ENCODE measurements at regions not wholly inside any gene's neighbourhood (a gene's known extent, or its start where the extent isn't known, plus 50 kb on each side); places are given as distances from the start of the nearest gene placed in this dataset.
"Not testable (repeated sequence)": the region's sequence is repeated elsewhere in the genome, so short reads cannot be mapped to it uniquely, and the experiment has no call there.

- no peak for DNase-seq (ENCODE audit: low read depth in 3 of 3, low spot score in 2 of 3)
Observed at GRCh38 chr6:67811239-67812037, 823.6 kb upstream of the ADGRB3 start.

DNA sequence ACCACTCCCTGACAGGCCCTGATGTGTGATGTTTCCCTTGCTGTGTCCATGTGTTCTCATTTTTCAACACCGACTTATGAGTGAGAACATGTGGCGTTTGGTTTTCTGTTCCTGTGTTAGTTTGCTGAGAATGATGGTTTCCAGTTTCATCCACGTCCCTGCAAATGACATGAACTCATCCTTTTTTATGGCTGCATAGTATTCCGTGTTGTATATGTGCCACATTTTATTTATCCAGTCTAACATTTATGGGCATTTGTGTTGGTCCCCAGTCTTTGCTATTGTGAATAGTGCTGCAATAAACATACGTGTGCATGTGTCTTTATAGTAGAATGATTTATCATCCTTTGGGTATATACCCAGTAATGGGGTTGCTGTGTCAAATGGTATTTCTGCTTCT, 830.3 kb upstream of the ADGRB3 start:
- DNase-seq (ENCODE audit: low read depth in 3 of 3, low spot score in 2 of 3) = not testable (repeated sequence)

- peak in 1 of 3 donors; percentile 10 for DNase-seq (ENCODE audit: low read depth in 3 of 3, low spot score in 2 of 3)
Observed at GRCh38 chr6:67802771-67803170, 832.3 kb upstream of the ADGRB3 start.

DNA sequence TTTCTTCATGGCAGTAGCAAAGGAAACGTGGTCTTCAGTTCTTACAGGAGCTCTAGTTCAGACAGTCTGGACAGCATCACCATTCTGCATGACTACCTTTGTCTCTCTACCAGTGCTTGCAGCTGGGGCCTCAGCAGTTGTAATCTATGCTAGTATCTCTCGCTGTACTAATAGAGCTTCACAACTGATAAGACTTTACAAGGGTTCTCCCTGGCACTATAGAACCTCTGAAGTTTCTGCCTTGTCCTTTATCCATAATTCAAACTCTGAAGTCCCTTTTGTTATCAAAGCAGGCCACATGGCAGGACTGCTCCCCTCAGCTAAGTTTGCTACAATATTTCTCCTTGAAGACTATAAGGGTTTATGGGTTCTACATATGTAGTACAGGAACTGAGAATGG, 842.1 kb upstream of the ADGRB3 start:
- DNase-seq (ENCODE audit: low read depth in 3 of 3, low spot score in 2 of 3) = no peak

GRCh38 chr6:67790569-67790968, 844.5 kb upstream of the ADGRB3 start:
- no peak for DNase-seq (ENCODE audit: low read depth in 3 of 3, low spot score in 2 of 3)

DNA sequence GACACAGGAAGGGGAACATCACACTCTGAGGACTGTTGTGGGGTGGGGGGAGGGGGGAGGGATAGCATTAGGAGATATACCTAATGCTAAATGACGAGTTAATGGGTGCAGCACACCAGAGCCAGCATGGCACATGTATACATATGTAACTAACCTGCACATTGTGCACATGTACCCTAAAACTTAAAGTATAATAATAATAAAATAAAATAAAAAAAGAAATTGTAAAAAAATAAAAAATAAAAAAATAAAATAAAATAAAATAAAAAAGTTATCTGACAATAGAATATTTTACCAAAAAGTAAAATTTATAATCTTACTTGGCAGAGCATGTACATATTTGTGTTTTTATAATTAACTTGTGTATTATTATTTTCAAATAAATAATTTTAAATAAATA, 848.0 kb upstream of the ADGRB3 start:
- DNase-seq (ENCODE audit: low read depth in 3 of 3, low spot score in 2 of 3) = not testable (repeated sequence)

DNA sequence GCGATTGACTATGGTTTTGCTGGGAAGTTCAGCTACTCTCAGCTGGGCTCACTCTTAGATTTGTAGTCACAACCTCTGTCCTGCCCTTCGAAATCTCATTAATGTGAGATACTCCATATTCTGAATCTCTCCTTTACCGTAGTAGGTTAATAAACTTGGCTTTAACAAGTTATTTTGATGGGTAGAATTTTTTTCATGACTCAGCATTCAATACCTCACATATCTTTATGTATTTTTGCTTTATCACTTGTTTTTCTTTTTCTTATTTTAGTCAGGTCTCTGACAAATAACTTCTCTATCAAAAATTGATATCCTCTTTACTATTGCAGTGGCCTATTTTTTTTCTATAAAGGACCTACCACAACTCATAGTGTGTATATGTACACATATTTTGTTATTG, 855.2 kb upstream of the ADGRB3 start:
- no peak for DNase-seq (ENCODE audit: low read depth in 3 of 3, low spot score in 2 of 3)

GRCh38 chr6:67775333-67775732, 859.7 kb upstream of the ADGRB3 start:
- DNase-seq (ENCODE audit: low read depth in 3 of 3, low spot score in 2 of 3) = no peak

GRCh38 chr6:67768972-67769371, 866.1 kb upstream of the ADGRB3 start:
- DNase-seq (ENCODE audit: low read depth in 3 of 3, low spot score in 2 of 3) = no peak

DNA sequence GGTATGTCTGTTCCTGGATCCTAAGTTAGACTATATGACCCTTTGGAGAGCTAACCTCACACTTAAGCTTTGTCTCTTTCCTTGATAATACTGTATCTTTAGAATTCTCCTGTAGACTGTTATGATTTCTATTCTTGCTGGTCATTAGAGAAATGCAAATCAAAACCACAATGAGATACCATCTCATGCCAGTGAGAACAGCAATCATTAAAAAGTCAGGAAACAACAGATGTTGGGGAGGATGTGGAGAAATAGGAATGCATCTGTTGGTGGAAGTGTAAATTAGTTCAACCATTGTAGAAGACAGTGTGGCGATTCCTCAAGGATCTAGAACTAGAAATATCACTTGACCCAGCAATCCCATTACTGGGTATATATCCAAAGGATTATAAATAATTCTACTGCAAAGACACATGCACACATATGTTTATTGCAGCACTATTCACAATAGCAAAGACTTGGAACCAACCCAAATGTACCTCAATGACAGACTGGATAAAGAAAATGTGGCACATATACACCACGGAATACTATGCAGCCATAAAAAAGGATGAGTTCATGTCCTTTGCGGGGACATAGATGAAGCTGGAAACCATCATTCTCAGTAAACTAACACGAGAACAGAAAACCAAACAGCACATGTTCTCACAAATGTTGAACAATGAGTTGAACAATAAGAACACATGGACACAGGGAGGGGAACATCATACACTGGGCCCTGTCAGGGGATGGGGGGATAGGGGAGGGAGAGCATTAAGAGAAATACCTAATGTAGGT, 867.8 kb upstream of the ADGRB3 start:
- not testable (repeated sequence) for DNase-seq (ENCODE audit: low read depth in 3 of 3, low spot score in 2 of 3)

- DNase-seq (ENCODE audit: low read depth in 3 of 3, low spot score in 2 of 3) = no peak
Observed at GRCh38 chr6:67766057-67766456, 869.0 kb upstream of the ADGRB3 start.

DNA sequence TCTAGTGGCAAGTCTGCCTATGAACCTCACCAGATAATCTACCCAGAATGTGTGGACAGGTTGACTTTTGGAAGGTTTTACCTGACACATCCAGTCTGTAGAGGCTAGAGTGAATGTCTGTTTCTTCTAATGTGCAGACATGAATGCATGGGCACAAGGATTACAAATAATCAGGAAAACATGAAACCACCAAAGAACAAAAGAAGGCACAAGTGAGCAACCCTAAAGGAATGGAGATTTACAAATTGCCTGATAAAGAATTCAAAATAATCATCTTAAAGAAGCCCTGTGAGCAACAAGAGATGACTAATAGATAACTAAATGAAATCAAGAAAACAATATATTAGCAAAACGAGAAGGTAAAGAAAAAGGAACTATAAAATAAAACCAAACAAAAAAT, 876.1 kb upstream of the ADGRB3 start:
- DNase-seq (ENCODE audit: low read depth in 3 of 3, low spot score in 2 of 3) = no peak

DNA sequence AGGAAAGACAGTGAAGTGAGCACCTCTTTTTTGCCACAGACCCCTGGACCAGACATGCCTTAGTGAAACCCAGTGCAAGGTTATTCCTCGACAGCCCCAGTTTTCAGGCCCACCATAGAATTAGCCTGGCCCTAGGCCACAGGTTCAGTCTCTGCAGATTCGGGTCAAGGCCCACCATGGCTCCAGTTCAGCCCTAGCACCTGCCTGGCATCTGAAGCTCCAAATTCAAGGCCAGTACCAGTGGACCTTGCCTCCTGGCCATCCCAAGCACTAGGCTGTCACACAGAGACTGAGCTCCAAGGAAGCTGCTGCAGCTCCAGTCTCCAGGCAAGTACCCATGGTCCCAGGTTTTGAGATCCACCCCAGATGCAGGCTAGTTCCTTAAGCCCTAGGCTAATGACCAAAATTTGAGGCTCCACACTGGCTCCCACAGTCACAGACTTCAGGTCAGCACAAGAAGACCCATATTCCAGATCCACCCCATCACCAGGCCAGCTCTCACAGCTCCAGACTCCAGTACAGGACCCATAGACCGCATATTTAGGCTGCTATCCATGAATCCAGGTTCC, 877.5 kb upstream of the ADGRB3 start:
- no peak for DNase-seq (ENCODE audit: low read depth in 3 of 3, low spot score in 2 of 3)

- DNase-seq (ENCODE audit: low read depth in 3 of 3, low spot score in 2 of 3) = no peak
Observed at GRCh38 chr6:67748521-67748920, 886.6 kb upstream of the ADGRB3 start.

- DNase-seq (ENCODE audit: low read depth in 3 of 3, low spot score in 2 of 3) = no peak
Observed at GRCh38 chr6:67736816-67737215, 898.3 kb upstream of the ADGRB3 start.

DNA sequence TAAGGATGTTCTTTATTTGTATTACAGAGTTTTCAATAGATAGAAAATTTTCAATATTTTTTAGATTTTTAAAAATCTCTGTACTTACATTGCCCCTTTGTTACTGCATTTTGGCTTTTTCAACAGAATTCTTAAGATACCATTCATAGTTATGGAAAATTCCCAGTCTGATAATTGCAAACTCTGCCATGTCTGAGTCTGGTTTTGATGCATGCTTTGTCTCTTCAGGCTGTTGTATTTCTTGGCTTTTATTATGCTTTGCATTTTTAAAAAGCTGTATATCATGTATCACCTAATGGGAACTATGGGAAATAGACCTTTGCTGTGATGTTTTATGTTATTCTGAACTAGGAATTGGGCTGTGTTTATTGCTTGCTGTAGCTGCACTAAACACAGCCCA, 898.9 kb upstream of the ADGRB3 start:
- DNase-seq (ENCODE audit: low read depth in 3 of 3, low spot score in 2 of 3) = no peak

GRCh38 chr6:67735623-67736022, 899.5 kb upstream of the ADGRB3 start:
- DNase-seq (ENCODE audit: low read depth in 3 of 3, low spot score in 2 of 3) = no peak

DNA sequence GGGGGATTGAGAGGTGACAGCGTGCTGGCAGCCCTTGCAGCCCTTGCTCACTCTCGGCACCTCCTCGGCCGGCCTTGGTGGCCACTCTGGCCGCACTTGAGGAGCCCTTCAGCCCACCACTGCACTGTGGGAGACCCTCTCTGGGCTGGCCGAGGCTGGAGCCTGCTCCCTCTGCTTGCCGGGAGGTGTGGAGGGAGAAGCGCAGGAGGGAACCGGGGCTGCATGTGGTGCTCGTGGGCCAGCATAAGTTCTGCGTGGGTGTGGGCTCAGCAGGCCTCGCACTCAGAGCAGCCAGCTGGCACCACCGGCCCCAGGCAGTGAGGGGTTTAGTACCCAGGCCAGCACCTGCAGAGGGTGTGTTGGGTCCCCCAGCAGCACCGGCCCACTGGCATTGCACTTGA, 912.2 kb upstream of the ADGRB3 start:
- no peak for DNase-seq (ENCODE audit: low read depth in 3 of 3, low spot score in 2 of 3)

DNA sequence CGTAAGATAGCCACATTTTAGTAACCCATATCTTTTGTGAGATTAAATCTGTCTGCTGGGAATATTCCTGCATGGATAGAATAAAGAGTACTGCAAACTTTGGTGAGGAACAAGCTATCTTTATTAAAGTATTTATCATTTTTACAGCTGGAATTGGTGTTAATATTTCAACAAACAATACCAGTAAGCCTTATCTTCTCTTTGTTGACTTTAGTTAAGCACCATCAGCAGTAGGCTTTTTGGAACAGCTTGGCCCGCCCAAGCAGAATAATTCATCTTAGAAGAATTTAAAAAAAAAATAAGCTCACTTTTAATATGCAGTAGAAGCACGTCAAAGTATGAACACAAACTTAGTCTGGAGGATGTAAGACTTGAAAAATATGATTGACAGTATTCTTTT, 917.8 kb upstream of the ADGRB3 start:
- no peak for DNase-seq (ENCODE audit: low read depth in 3 of 3, low spot score in 2 of 3)

DNA sequence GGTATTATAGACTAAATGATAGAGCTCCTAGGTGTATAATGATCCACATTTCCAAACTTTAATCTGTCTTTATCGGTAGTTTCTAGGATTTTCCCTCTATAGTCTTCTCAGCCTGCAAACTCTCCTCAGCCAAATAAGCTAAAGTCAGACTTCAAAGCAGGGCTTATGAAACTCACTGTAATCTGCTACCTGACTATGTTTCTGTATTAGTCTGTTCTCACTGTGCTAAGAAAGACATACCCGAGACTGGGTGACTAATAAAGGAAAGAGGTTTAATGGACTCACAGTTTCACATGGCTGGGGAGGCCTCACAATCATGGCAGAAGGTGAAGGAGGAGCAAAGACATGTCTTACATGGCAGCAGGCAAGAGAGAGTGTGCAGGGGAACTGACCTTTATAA, 928.7 kb upstream of the ADGRB3 start:
- no peak for DNase-seq (ENCODE audit: low read depth in 3 of 3, low spot score in 2 of 3)

DNA sequence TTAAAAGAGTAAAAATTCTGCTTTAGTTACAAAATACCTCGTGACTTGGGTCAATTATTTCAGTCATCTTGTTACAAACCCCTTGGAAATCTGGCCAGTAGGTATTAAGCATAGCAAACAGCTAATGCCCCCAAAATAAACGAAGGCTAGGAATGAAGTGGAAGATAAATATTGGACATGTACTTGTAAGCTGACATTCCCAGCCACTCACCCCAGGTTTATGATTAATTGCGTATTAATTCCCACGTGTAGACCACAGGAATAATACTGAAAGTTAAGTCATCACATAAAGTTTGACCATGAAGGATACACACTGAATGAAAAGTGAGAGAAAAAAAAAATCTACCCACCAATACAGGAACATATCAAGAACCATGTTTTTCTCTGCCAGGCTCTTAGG, 936.5 kb upstream of the ADGRB3 start:
- DNase-seq (ENCODE audit: low read depth in 3 of 3, low spot score in 2 of 3) = no peak

DNA sequence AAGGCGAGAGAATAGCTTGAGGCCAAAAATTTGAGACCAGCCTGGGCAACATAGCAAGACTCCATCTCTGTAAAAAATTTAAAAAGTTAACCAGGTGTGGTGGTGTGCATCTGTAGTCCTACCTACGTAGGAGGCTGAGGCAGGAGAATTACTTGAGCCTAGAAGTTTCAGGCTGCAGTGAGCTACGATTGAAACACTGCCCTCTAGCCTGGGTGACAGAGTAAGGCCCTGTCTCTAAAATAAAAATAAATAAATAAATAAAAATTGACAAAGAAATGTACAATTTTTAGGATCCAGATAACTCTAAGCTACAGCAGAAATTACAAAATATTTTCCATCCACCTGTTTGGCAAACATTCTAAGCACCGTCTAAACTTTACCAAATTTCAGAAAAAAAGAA, 941.0 kb upstream of the ADGRB3 start:
- DNase-seq (ENCODE audit: low read depth in 3 of 3, low spot score in 2 of 3) = no peak

All from right renal cortex interstitium (tissue), 3 donors.